B cell (primary cell): ENCODE measurements at regions not wholly inside any gene's neighbourhood (a gene's known extent, or its start where the extent isn't known, plus 50 kb on each side); places are given as distances from the start of the nearest gene placed in this dataset.

Experiments
- ATAC-seq: fragments of 200-7000 bp; cut with Tn5 transposase; one replicate; pipeline ENCODE4 v1.10.0; 2021; ENCODE audit warnings: low read depth, mild to moderate bottlenecking, moderate number of reproducible peaks, moderate library complexity
- CTCF ChIA-PET: fragments of 350-600 bp; sonication (Branson Sonifier 250); formaldehyde crosslinking; loops from one replicate; lab custom pipeline; 2021; ENCODE audit warnings: antibody characterized with exemption, inconsistent platforms; lab: Charles Lee
- POLR2A ChIA-PET: fragments of 350-600 bp; sonication (Branson Sonifier 250); formaldehyde crosslinking; loops from one replicate; lab custom pipeline; 2021; ENCODE audit warnings: antibody characterized with exemption; lab: Charles Lee
- DNase-seq: peaks from one replicate; pipeline ENCODE4 v3.0.0; 2013
- H2AFZ ChIP-seq: 2 replicates; pipeline ENCODE4 v1.6.1; 2012; ENCODE audit warnings: mild to moderate bottlenecking, low read depth, low read length; ENCODE audit not compliant: insufficient read depth, poor library complexity, severe bottlenecking
- H3K27ac ChIP-seq, 2 donors: 1 replicate in 1 of 2; 2 replicates in 1 of 2; pipeline ENCODE4 v1.5.1; 2012 to 2013; ENCODE audit warnings: low read length in 2 of 2, mild to moderate bottlenecking in 2 of 2, moderate library complexity in 1 of 2
- H3K27me3 ChIP-seq, 4 experiments: fragments of 200-600 bp in 1 of 4; sonication (generic) in 1 of 4; replicated peaks in 1 of 4; 1 replicate in 2 of 4; 2 replicates in 2 of 4; pipeline versions ENCODE4 v1.6.1 to v1.7.0; 2013 to 2016; ENCODE audit warnings: low read length in 3 of 4, mild to moderate bottlenecking in 2 of 4, mixed read lengths in 1 of 4, moderate library complexity in 1 of 4; ENCODE audit not compliant: insufficient read depth in 4 of 4, control insufficient read depth in 3 of 4; ENCODE audit errors: control extremely low read depth in 1 of 4
- H3K36me3 ChIP-seq, 2 experiments: replicated peaks in 1 of 2; 1 replicate in 1 of 2; 2 replicates in 1 of 2; pipeline versions ENCODE4 v1.6.1 to v1.7.1; 2013; ENCODE audit warnings: low read length in 1 of 2; ENCODE audit not compliant: insufficient read depth in 2 of 2, control insufficient read depth in 1 of 2; ENCODE audit errors: control extremely low read depth in 1 of 2, extremely low read depth in 1 of 2
- H3K4me1 ChIP-seq, 2 donors: fragments of 200-600 bp in 1 of 2; sonication (generic) in 1 of 2; 1 replicate in 1 of 2; 2 replicates in 1 of 2; pipeline versions ENCODE4 v1.5.1 to v1.6.1; 2013 to 2017; ENCODE audit warnings: low read length in 2 of 2; ENCODE audit not compliant: control insufficient read depth in 2 of 2, insufficient read depth in 2 of 2
- H3K4me2 ChIP-seq: replicated peaks from 2 replicates; pipeline ENCODE3; 2012; ENCODE audit warnings: mild to moderate bottlenecking, low read depth, low read length; ENCODE audit not compliant: poor library complexity, severe bottlenecking
- H3K4me3 ChIP-seq, 5 experiments: fragments of 200-600 bp in 1 of 5; sonication (generic) in 1 of 5; 1 replicate in 3 of 5; 2 replicates in 2 of 5; pipeline versions ENCODE4 v1.5.1 to v1.7.0; 2011 to 2016; ENCODE audit warnings: low read length in 4 of 5, mild to moderate bottlenecking in 4 of 5, low read depth in 2 of 5, control low read depth in 1 of 5, moderate library complexity in 1 of 5; ENCODE audit not compliant: insufficient read depth in 1 of 5; ENCODE audit errors: control extremely low read depth in 1 of 5, extremely low read depth in 1 of 5
- H3K79me2 ChIP-seq: fragments of 200-600 bp; sonication (generic); one replicate; pipeline ENCODE4 v1.6.0; 2016; ENCODE audit warnings: low read length; ENCODE audit not compliant: control insufficient read depth, insufficient read depth
- H3K9ac ChIP-seq: fragments of 200-600 bp; sonication (generic); 2 replicates; pipeline ENCODE4 v1.6.1; 2017; ENCODE audit warnings: mild to moderate bottlenecking, low read length, moderate library complexity
- H3K9me3 ChIP-seq, 3 donors: one replicate each; pipeline versions ENCODE4 v1.6.1 to v1.7.1; 2013; ENCODE audit warnings: low read length in 2 of 3; ENCODE audit not compliant: control insufficient read depth in 2 of 3, insufficient read depth in 1 of 3; ENCODE audit errors: control extremely low read depth in 1 of 3
- H4K20me1 ChIP-seq: 2 replicates; pipeline ENCODE4 v1.6.0; 2012; ENCODE audit warnings: mild to moderate bottlenecking, low read length; ENCODE audit not compliant: insufficient read depth, control insufficient read depth, poor library complexity, severe bottlenecking
- H3K27ac Mint-ChIP-seq: one replicate; pipeline ENCODE4 v1.8.0; 2021; ENCODE audit warnings: mixed read lengths
- H3K27me3 Mint-ChIP-seq: one replicate; pipeline ENCODE4 v1.8.0; 2021; ENCODE audit warnings: mixed read lengths
- H3K4me1 Mint-ChIP-seq: one replicate; pipeline ENCODE4 v1.8.0; 2021; ENCODE audit warnings: mixed read lengths
- H3K4me3 Mint-ChIP-seq: one replicate; pipeline ENCODE4 v1.8.0; 2021; ENCODE audit warnings: mixed read lengths
- H3K9me3 Mint-ChIP-seq: one replicate; pipeline ENCODE4 v1.8.0; 2022; ENCODE audit warnings: mixed read lengths; ENCODE audit not compliant: insufficient read depth
- EZH2 ChIP-seq: IDR thresholded peaks from 2 replicates; pipeline ENCODE4 v1.6.1; 2012; ENCODE audit warnings: borderline replicate concordance, low read depth, mild to moderate bottlenecking, moderate library complexity, low read length; ENCODE audit not compliant: insufficient read depth, poor library complexity, severe bottlenecking
- WGBS: methylation state at CpG from one replicate; pipeline ENCODE4 v1.1.5; 2013; ENCODE audit warnings: missing lambda C conversion rate; ENCODE audit not compliant: insufficient coverage; 5-methylcytosine and 5-hydroxymethylcytosine counted together
- intact Hi-C: fragments of 100-400 bp; cut with micrococcal nuclease; formaldehyde crosslinking; loops from one replicate; pipeline ENCODE4 v1.10.0; 2022
- TF ChIP-seq, protein P1 (sequence below): fragments of 200-600 bp; IDR thresholded peaks from one replicate; pipeline ENCODE4 v1.8.0; 2022; ENCODE audit warnings: antibody characterized with exemption, mild to moderate bottlenecking

DNA sequence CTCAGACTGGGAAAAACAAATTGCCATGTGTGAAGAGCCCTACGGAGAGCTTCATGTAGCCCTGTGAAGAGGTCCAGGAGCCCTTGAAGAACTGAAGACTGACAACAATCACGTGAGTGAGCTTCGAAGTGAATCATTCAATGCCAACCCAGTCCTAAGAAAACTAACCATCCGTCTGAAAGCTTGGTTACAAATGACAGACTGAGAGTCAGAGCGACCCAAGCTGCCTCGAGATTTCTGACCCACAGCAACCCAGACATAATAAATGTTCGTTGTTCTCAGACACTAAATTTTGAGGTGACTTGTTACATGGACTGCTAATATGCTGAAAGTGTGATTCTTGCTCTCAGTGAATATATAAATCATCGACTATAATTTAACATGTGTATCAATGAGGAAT lies 987.2 kb upstream of the ROBO1 start:
- ATAC-seq (no peak), DNase-seq (no peak)
- peaks cover 2% of the 10 kb centered on the region for H3K9me3 Mint-ChIP-seq
- Histone ChIP-seq H3K4me1 (no peaks in the 10 kb centered on the region), H3K79me2 (no peaks in the 10 kb centered on the region), H3K4me3 (no peak overlapping the region), H3K9ac (no peak overlapping the region), H3K4me2 (no peak overlapping the region), H4K20me1 (no peaks in the 10 kb centered on the region), H3K9me3 (no peaks in the 10 kb centered on the region), H3K36me3 (no peaks in the 10 kb centered on the region), H3K27ac (no peak overlapping the region), H3K27me3 (no peaks in the 10 kb centered on the region), H2AFZ (no peak overlapping the region)
- ChIA-PET CTCF (no interaction called here), POLR2A (no interaction called here)
- H3K27me3 Mint-ChIP-seq, result no peaks in the 10 kb centered on the region
- no peak overlapping the region for H3K4me3 Mint-ChIP-seq
- no peak overlapping the region for H3K27ac Mint-ChIP-seq
- WGBS, result 84% methylated on average over 4 of the region's 8 CpGs
- no peaks in the 10 kb centered on the region for H3K4me1 Mint-ChIP-seq
- intact Hi-C loops, result no loop called here
- TF ChIP-seq, protein P1, sequence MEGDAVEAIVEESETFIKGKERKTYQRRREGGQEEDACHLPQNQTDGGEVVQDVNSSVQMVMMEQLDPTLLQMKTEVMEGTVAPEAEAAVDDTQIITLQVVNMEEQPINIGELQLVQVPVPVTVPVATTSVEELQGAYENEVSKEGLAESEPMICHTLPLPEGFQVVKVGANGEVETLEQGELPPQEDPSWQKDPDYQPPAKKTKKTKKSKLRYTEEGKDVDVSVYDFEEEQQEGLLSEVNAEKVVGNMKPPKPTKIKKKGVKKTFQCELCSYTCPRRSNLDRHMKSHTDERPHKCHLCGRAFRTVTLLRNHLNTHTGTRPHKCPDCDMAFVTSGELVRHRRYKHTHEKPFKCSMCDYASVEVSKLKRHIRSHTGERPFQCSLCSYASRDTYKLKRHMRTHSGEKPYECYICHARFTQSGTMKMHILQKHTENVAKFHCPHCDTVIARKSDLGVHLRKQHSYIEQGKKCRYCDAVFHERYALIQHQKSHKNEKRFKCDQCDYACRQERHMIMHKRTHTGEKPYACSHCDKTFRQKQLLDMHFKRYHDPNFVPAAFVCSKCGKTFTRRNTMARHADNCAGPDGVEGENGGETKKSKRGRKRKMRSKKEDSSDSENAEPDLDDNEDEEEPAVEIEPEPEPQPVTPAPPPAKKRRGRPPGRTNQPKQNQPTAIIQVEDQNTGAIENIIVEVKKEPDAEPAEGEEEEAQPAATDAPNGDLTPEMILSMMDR, result no peak
- TF ChIP-seq EZH2, result no peak

DNA sequence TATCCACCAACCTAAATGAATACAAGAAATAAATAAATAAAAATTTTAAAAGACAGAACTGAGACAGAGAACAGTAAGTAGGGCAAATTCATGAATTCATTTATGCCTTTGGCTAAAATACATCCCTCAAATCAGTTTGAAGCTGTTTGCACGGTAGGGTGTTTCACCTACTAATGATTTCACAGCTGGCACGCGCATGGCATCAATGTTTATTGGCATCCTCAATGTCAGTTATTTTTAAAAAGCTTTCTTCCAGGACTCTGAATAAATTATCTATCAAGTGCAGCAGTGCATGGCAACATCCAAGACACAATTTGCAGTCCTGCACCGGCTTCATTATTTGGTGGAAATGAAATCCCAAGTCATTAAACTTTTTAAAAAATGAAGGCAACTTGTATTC lies 985.2 kb upstream of the ROBO1 start:
- no peaks in the 10 kb centered on the region for H3K79me2 ChIP-seq
- Mint-ChIP-seq H3K4me3 (no peak overlapping the region), H3K27me3 (no peaks in the 10 kb centered on the region), H3K4me1 (no peaks in the 10 kb centered on the region), H3K27ac (no peak overlapping the region), H3K9me3 (peaks cover 2% of the 10 kb centered on the region)
- intact Hi-C loops, result no loop called here
- no peaks in the 10 kb centered on the region for H3K27me3 ChIP-seq
- H3K4me3 ChIP-seq, result no peak overlapping the region
- no peaks in the 10 kb centered on the region for H3K36me3 ChIP-seq
- CTCF ChIA-PET, result no interaction called here
- no peak for TF ChIP-seq EZH2
- H3K4me2 ChIP-seq, result no peak overlapping the region
- no peak for DNase-seq
- ATAC-seq, result no peak
- H3K9me3 ChIP-seq, result no peaks in the 10 kb centered on the region
- H4K20me1 ChIP-seq, result no peaks in the 10 kb centered on the region
- no peak overlapping the region for H3K27ac ChIP-seq
- 93% methylated on average over 3 of the region's 4 CpGs for WGBS
- no peak overlapping the region for H2AFZ ChIP-seq
- H3K4me1 ChIP-seq, result no peaks in the 10 kb centered on the region
- POLR2A ChIA-PET, result no interaction called here
- no peak overlapping the region for H3K9ac ChIP-seq
